AG04449 (cell line): ENCODE measurements at regions not wholly inside any gene's neighbourhood (a gene's known extent, or its start where the extent isn't known, plus 50 kb on each side); places are given as distances from the start of the nearest gene placed in this dataset.

Experiments used
- CTCF ChIA-PET: fragments of 350-600 bp; formaldehyde crosslinking; extraction: SDS; loops from one replicate; lab custom pipeline; 2021; ENCODE audit warnings: antibody characterized with exemption; lab: Yijun Ruan, JAX
- POLR2A ChIA-PET: fragments of 400-600, 350-600 bp; formaldehyde crosslinking; extraction: SDS; loops from one replicate; lab custom pipeline; 2020; ENCODE audit warnings: antibody characterized with exemption, inconsistent platforms; lab: Yijun Ruan, JAX
- DNase-seq: peaks from one replicate; pipeline ENCODE4 v3.0.0-alpha.2; 2010; ENCODE audit warnings: low read depth, low spot score
- H3K4me3 ChIP-seq: 2 replicates; pipeline ENCODE4 v1.5.1; 2011; ENCODE audit warnings: low read depth, mild to moderate bottlenecking, control low read depth, low read length
- CTCF ChIP-seq: IDR thresholded peaks from one replicate; pipeline ENCODE4 v1.5.1; 2011; ENCODE audit warnings: mild to moderate bottlenecking, moderate library complexity, low read length, control low read depth, inconsistent platforms; ENCODE audit not compliant: insufficient read depth; ENCODE audit errors: missing control alignments

DNA sequence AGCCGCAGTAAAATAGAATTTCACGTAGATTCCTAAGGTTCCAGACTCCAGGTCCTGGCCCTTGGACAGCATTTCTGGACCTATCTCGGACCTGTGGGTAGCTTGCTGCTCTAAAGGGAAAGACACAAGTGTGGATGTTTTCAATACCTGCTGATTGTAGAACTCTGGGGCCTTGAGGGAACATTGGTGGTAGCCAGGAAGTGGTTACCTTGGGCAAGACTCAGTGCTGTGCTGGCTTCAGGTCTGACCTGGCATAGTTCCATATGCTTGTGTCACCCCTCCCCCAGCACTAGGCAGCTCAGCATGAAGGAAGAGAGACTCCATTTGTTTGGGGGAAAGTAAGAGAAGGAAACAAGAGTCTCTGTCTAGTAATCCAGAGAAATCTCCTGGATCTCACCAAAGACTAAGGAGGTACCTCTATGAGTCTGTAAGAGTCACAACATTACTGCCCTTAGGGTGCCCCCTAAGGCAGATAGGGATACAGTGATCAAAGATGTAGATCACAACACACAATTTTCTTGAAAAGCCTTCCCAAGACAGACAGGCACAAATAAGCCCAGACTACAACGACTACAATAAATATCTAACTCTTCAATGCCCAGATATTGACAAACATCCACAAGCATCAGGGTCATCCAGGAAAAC lies 398.8 kb downstream of the TGFB2 start:
- ChIA-PET POLR2A (no interaction called here), CTCF (interaction anchor here (1.1 to 1.2 kb wide), 3 partner anchors 18 to 460 kb away, joined by 3 read pairs; no protein-coding TSS in a partner anchor)
- no peak overlapping the region for H3K4me3 ChIP-seq
- TF ChIP-seq CTCF, result no peak
- DNase-seq, result no peak

DNA sequence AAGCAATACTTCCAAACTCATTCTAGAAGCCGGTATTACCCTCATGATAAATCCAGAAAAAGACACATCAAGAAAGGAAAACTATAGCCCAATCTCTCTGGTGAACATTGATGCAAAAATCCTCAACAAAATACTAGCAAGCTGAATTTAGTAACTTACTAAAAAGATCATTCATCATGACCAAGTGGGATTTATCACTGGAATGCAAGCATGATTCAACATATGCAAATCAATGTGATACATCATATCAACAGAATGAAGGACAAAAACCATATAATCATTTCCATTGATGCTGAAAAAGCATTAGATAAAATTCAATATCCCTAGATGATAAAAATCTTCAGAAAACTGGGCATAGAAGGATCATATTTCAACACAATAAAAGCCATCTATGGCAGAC lies 402.9 kb downstream of the TGFB2 start:
- no peak overlapping the region for H3K4me3 ChIP-seq
- TF ChIP-seq CTCF, result no peak
- DNase-seq, result no peak
- POLR2A ChIA-PET, result no interaction called here
- CTCF ChIA-PET, result no interaction called here

GRCh38 chr1:218750216-218750970 lies 405.3 kb downstream of the TGFB2 start:
- POLR2A ChIA-PET, result no interaction called here
- CTCF ChIA-PET, result no interaction called here
- TF ChIP-seq CTCF, result no peak
- H3K4me3 ChIP-seq, result no peak overlapping the region
- DNase-seq, result no peak

DNA sequence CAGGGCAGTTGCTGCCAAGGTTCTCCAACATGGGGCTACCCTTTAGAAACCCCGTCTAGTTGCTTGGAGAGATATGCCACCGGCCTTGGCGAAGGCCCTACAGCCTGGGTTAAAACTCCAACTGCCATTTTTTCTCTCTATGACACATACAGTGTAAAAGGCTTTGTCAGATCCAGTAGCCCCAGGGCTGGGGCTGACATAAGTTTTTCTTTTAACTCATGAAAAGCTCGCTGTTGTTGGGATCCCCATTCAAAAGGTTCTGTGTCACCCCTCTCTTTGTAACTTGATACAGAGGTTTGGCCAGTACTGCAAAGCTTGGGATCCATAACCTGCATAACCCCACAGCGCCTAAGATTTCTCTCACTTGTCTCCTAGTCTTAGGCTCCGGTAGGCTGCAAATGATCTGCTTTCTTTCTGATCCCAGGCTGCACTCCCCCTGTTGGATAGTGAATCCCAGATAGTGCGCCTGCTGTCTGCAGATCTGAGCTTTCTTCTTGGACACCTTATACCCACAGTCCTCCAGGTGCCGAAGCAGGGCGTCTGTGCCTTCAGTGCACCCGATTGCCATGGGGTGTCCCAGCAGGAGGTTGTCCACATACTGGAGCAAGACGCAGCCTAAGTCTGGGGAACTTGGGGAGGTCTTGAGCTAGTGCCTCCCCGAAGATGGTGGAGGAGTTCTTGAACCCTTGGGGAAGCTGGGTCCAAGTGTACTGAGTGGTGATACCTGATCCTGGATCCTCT lies 406.2 kb downstream of the TGFB2 start:
- no peak for DNase-seq
- no peak overlapping the region for H3K4me3 ChIP-seq
- POLR2A ChIA-PET, result no interaction called here
- no peak for TF ChIP-seq CTCF
- CTCF ChIA-PET, result no interaction called here

DNA sequence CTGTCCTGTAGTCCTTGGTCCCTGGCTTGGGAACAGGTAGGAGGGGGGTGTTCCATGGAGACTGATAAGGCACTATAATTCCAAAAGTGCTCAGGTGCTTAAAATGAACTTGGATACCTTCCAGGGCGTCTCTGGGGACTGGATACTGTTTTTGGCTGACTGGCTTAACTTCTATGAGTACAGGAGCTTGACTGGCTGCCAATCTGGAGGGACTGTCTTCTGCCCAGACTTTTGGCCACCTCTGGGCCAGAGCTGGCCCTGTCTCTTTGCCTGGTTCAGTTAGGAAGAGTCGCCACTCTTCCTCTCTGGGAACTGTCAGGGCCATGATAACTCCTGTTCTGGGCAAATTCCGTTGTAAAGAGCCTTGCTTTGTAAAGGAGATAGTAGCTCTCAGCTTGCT lies 407.0 kb downstream of the TGFB2 start:
- no peak for DNase-seq
- H3K4me3 ChIP-seq, result no peak overlapping the region
- POLR2A ChIA-PET, result no interaction called here
- no peak for TF ChIP-seq CTCF
- CTCF ChIA-PET, result no interaction called here

GRCh38 chr1:218754477-218754876 lies 409.3 kb downstream of the TGFB2 start:
- no peak overlapping the region for H3K4me3 ChIP-seq
- no peak for DNase-seq
- no peak for TF ChIP-seq CTCF
- ChIA-PET POLR2A (no interaction called here), CTCF (no interaction called here)
